ENCODE measurements at regions not wholly inside any gene's neighbourhood (a gene's known extent, or its start where the extent isn't known, plus 50 kb on each side); places are given as distances from the start of the nearest gene placed in this dataset.

DNA sequence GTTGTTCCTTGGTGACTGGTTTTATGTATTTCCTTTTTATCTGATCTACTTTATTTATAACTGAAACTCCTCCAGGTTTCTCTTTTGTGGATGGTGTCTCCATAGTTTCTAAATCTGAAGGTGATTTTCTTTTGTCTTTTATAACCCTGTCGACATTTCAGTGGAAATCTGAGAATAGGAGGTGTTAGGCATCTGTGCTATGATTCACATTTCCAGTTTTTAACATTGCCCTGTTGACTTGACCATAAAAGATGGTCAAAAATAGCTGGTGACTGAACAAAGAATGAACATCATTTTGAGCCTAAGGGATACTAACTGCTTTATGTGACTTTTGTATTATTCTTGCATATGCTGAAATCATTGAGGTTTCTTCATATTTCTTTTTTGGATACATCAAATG, 190.5 kb downstream of the PCSK1 start:
- H4K5ac ChIP-seq (ENCODE audit: insufficient read length, low read depth, low read length), result no peak overlapping the region
- H2AFZ ChIP-seq (ENCODE audit: low read length), result no peak overlapping the region
- CTCF ChIA-PET (ENCODE audit: partially characterized antibody), result no interaction called here
- no peak overlapping the region for H2BK20ac ChIP-seq (ENCODE audit: low read length)
- H3K23me2 ChIP-seq (ENCODE audit: low read depth, low read length), result no peaks in the 10 kb centered on the region
- H3K9ac ChIP-seq (replicated peaks in 1 of 4; ENCODE audit: extremely low read depth in 1 of 4, low read depth in 3 of 4, low read length in 3 of 4), result no peak overlapping the region
- no peaks in the 10 kb centered on the region for H3K4me1 ChIP-seq (replicated peaks in 1 of 4; ENCODE audit: control insufficient read depth in 3 of 4, insufficient read depth in 4 of 4, low read length in 3 of 4)
- H2BK12ac ChIP-seq (ENCODE audit: low read depth, low read length), result no peak overlapping the region
- H3K36me3 ChIP-seq (ENCODE audit: control insufficient read depth in 2 of 4, insufficient read depth in 4 of 4, low read length in 3 of 4), result no peaks in the 10 kb centered on the region
- no peak overlapping the region for H2BK120ac ChIP-seq (replicated peaks; ENCODE audit: low read depth, low read length)
- H3K9me3 ChIP-seq (ENCODE audit: insufficient read depth in 2 of 2, low read depth in 1 of 2, low read length in 1 of 2), result no peaks in the 10 kb centered on the region; a peak in 1 of 4 replicates
- H3K4ac ChIP-seq (replicated peaks; ENCODE audit: insufficient read length, low read depth, low read length), result no peak overlapping the region
- no peak overlapping the region for H3K14ac ChIP-seq (ENCODE audit: insufficient read length)
- H2BK5ac ChIP-seq (ENCODE audit: low read depth, low read length), result no peak overlapping the region
- H3K27ac ChIP-seq (ENCODE audit: low read depth, low read length), result no peak overlapping the region
- POLR2A ChIA-PET (ENCODE audit: partially characterized antibody), result no interaction called here
- H3K23ac ChIP-seq (ENCODE audit: insufficient read length), result no peak overlapping the region
- no peak overlapping the region for H2BK15ac ChIP-seq (ENCODE audit: low read length)
- TF ChIP-seq EGR1 (IDR thresholded peaks at IDR 0.05; ENCODE audit: borderline replicate concordance, low read depth, low read length) (no peak), RFX5 (IDR thresholded peaks at IDR 0.05; ENCODE audit: borderline replicate concordance, low read depth, low read length) (no peak), SIX5 (IDR thresholded peaks at IDR 0.05; ENCODE audit: low read depth, low read length) (no peak), SIN3A (conservative IDR thresholded peaks at IDR 0.05 in 1 of 2, IDR thresholded peaks at IDR 0.05 in 1 of 2; ENCODE audit: low read depth in 1 of 2, low read length in 2 of 2) (no peak), POLR2A (IDR thresholded peaks at IDR 0.05; ENCODE audit: control extremely low read depth in 1 of 2, low read depth in 2 of 2, low read length in 2 of 2) (no peak), SUZ12 (IDR thresholded peaks at IDR 0.05; ENCODE audit: low read length) (no peak), HDAC2 (IDR thresholded peaks at IDR 0.05; ENCODE audit: borderline replicate concordance in 1 of 2, low read depth in 2 of 2, low read length in 2 of 2) (no peak), ATF2 (IDR thresholded peaks at IDR 0.05; ENCODE audit: low read length) (no peak)
- no peak overlapping the region for H2AK5ac ChIP-seq (ENCODE audit: low read depth, low read length)
- FAIRE-seq (no peak), DNase-seq (ENCODE audit: low read depth in 1 of 2, low spot score in 2 of 2) (no peak)
- no peak overlapping the region for H3K4me2 ChIP-seq (ENCODE audit: insufficient read depth in 1 of 2, low read depth in 2 of 2, low read length in 2 of 2)
- no peak overlapping the region for H3K4me3 ChIP-seq (ENCODE audit: extremely low read depth in 1 of 4, insufficient read depth in 2 of 4, low read depth in 3 of 4, low read length in 4 of 4)
- H4K20me1 ChIP-seq (replicated peaks in 1 of 2; ENCODE audit: control insufficient read depth in 1 of 2, insufficient read depth in 2 of 2, low read length in 2 of 2), result no peaks in the 10 kb centered on the region
- no peaks in the 10 kb centered on the region for H3K79me1 ChIP-seq (ENCODE audit: low read depth, low read length)
- WGBS, 2 experiments (ENCODE audit: extremely low coverage in 1 of 2, insufficient coverage in 1 of 2, insufficient read length in 1 of 2, insufficient replicate concordance in 2 of 2, low coverage in 1 of 2, low lambda C conversion rate in 2 of 2, missing lambda C conversion rate in 1 of 2), result 93% methylated on average over 1 of the region's 1 CpG; no CpG with 5 or more reads in 1 of the 2 experiments
- H3K56ac ChIP-seq (replicated peaks; ENCODE audit: insufficient read length, low read depth, low read length), result no peak overlapping the region
- no peak overlapping the region for H3K18ac ChIP-seq (ENCODE audit: extremely low read depth, low read length)
- H4K8ac ChIP-seq (ENCODE audit: extremely low read depth, insufficient read depth, low read length), result no peak overlapping the region
- no peak overlapping the region for H4K91ac ChIP-seq (replicated peaks; ENCODE audit: insufficient read length, low read length)
- H3K79me2 ChIP-seq (ENCODE audit: control insufficient read depth in 1 of 2, insufficient read depth in 2 of 2, low read length in 2 of 2), result no peaks in the 10 kb centered on the region
- no peaks in the 10 kb centered on the region for H3K27me3 ChIP-seq (replicated peaks in 1 of 4; ENCODE audit: control insufficient read depth in 3 of 4, extremely low read depth in 1 of 4, insufficient read depth in 3 of 4, low read length in 3 of 4)

All from H1 (cell line).